ENCODE measurements at regions not wholly inside any gene's neighbourhood (a gene's known extent, or its start where the extent isn't known, plus 50 kb on each side); places are given as distances from the start of the nearest gene placed in this dataset.
"Not testable (repeated sequence)": the region's sequence is repeated elsewhere in the genome, so short reads cannot be mapped to it uniquely, and the experiment has no call there.

DNA sequence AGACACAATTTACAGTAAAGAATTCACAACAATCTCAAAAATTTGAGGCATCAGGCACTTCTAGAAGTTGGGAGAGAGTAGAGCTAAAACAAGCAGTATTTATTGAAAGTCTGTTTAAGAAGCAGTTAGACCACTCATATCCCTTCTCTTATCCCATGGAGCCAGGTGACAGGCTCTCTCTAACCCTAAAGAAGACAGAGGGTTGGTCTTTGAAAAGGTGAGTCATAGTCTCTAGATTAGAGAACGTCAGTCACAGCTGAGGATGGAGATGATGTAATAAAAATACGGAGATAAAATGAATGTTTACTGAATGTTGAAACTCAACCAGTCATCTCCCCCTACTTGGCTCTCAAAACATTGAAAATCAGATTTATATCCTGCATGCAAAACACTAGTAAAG is 223.8 kb downstream of the CHIC2 start:
- ChIA-PET POLR2A (no interaction called here), CTCF (interaction anchor here (1.5 kb wide), 1 partner anchor 10 kb away, joined by 4 read pairs; no protein-coding TSS in a partner anchor)
- DNase-seq (ENCODE audit: low read depth), result no peak
- Histone ChIP-seq H3K4me3 (ENCODE audit: low read depth, low read length) (no peak overlapping the region), H3K27me3 (ENCODE audit: control insufficient read depth, insufficient read depth, low read length) (no peaks in the 10 kb centered on the region), H3K36me3 (ENCODE audit: control insufficient read depth, insufficient read depth, low read length) (no peaks in the 10 kb centered on the region)
- TF ChIP-seq, protein P1, sequence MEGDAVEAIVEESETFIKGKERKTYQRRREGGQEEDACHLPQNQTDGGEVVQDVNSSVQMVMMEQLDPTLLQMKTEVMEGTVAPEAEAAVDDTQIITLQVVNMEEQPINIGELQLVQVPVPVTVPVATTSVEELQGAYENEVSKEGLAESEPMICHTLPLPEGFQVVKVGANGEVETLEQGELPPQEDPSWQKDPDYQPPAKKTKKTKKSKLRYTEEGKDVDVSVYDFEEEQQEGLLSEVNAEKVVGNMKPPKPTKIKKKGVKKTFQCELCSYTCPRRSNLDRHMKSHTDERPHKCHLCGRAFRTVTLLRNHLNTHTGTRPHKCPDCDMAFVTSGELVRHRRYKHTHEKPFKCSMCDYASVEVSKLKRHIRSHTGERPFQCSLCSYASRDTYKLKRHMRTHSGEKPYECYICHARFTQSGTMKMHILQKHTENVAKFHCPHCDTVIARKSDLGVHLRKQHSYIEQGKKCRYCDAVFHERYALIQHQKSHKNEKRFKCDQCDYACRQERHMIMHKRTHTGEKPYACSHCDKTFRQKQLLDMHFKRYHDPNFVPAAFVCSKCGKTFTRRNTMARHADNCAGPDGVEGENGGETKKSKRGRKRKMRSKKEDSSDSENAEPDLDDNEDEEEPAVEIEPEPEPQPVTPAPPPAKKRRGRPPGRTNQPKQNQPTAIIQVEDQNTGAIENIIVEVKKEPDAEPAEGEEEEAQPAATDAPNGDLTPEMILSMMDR (IDR thresholded peaks at IDR 0.05; ENCODE audit: insufficient read depth, low read depth, low read length), result no peak

GRCh38 chr4:53833302-53834003 is 231.0 kb downstream of the CHIC2 start:
- H3K4me3 ChIP-seq (ENCODE audit: low read depth, low read length); POLR2A ChIA-PET; H3K27me3 ChIP-seq (ENCODE audit: control insufficient read depth, insufficient read depth, low read length); DNase-seq (ENCODE audit: low read depth); H3K36me3 ChIP-seq (ENCODE audit: control insufficient read depth, insufficient read depth, low read length): not testable (repeated sequence)
- CTCF ChIA-PET, result interaction anchor here (1.4 kb wide), 1 partner anchor 15 kb away, joined by 3 read pairs; no protein-coding TSS in a partner anchor

- POLR2A ChIA-PET, result no interaction called here
- TF ChIP-seq, protein P1 (IDR thresholded peaks at IDR 0.05; ENCODE audit: insufficient read depth, low read depth, low read length), result no peak
- H3K27me3 ChIP-seq (ENCODE audit: control insufficient read depth, insufficient read depth, low read length), result no peaks in the 10 kb centered on the region
- CTCF ChIA-PET, result interaction anchor here (1.4 kb wide), 1 partner anchor 16 kb away, joined by 3 read pairs; no protein-coding TSS in a partner anchor
- no peak overlapping the region for H3K4me3 ChIP-seq (ENCODE audit: low read depth, low read length)
- DNase-seq (ENCODE audit: low read depth), result no peak
- H3K36me3 ChIP-seq (ENCODE audit: control insufficient read depth, insufficient read depth, low read length), result no peaks in the 10 kb centered on the region
Observed at GRCh38 chr4:53832549-53832948, 231.9 kb downstream of the CHIC2 start.

GRCh38 chr4:53830511-53830910 is 233.9 kb downstream of the CHIC2 start:
- H3K4me3 ChIP-seq (ENCODE audit: low read depth, low read length), result no peak overlapping the region
- TF ChIP-seq, protein P1 (IDR thresholded peaks at IDR 0.05; ENCODE audit: insufficient read depth, low read depth, low read length), result no peak
- ChIA-PET CTCF (interaction anchor here (1.1 kb wide), 1 partner anchor 10 kb away, joined by 4 read pairs; no protein-coding TSS in a partner anchor), POLR2A (no interaction called here)
- no peaks in the 10 kb centered on the region for H3K36me3 ChIP-seq (ENCODE audit: control insufficient read depth, insufficient read depth, low read length)
- DNase-seq (ENCODE audit: low read depth), result no peak
- no peaks in the 10 kb centered on the region for H3K27me3 ChIP-seq (ENCODE audit: control insufficient read depth, insufficient read depth, low read length)

DNA sequence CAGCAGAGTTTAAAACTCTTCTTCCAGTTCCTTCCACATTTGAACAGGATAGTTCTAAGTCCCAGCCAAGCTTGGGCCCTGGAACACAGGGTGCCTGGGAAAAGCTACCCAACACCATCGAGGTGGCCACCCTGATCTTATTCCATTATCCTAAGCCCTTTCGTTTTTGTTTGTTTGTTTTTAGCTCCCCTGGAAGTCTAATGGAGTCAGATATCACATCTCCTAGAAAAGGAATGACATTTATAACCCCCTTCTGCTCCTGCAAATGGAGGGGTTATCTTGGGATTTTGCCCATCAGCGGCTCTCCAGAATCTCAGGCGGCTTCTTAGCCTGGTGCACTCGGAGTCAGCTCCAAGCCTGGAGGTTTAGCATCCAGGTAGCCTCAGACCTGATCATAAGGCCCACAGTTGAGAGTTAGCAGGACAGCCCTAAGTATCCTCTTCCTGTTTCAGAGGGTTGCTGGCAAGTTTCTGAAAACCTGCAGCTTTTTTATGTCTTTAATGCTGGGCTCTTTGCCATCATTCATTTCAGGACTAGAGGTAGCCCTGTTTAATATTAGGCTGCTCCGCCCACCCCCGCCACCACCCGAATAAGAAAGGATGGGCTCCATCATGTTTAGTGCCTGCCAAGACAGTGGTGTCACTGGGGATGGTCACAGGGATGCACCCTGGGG is 230.0 kb upstream of the LNX1 start:
- no peak for DNase-seq (ENCODE audit: low read depth)
- Histone ChIP-seq H3K36me3 (ENCODE audit: control insufficient read depth, insufficient read depth, low read length) (no peaks in the 10 kb centered on the region), H3K27me3 (ENCODE audit: control insufficient read depth, insufficient read depth, low read length) (no peaks in the 10 kb centered on the region), H3K4me3 (ENCODE audit: low read depth, low read length) (no peak overlapping the region)
- ChIA-PET CTCF (interaction anchor here (1.6 kb wide), 1 partner anchor 41 kb away, joined by 6 read pairs; no protein-coding TSS in a partner anchor), POLR2A (no interaction called here)
- TF ChIP-seq, protein P1 (IDR thresholded peaks at IDR 0.05; ENCODE audit: insufficient read depth, low read depth, low read length), result no peak
